ENCODE measurements at regions not wholly inside any gene's neighbourhood (a gene's known extent, or its start where the extent isn't known, plus 50 kb on each side); places are given as distances from the start of the nearest gene placed in this dataset.

DNA sequence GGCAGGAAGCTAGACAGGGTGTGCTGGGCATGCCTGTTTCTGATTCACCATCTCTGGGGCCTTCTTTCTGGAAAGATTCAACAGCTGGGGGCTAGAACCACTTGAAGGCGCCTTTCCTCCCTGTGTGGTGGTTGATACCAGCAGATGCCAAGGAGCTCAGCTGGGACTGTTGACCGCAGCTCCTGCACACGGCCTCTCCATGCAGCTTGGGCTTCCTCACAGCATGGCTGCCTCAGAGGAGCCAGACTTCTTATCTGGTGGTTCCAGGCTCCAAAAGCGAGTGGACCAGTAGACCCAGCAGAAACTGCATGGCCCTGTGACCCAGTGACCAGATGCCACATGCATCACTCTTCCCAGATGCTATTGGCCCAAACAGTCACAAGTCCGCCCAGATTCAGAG lies 74.7 kb upstream of the COL5A1 start:
- TF ChIP-seq, protein P1, sequence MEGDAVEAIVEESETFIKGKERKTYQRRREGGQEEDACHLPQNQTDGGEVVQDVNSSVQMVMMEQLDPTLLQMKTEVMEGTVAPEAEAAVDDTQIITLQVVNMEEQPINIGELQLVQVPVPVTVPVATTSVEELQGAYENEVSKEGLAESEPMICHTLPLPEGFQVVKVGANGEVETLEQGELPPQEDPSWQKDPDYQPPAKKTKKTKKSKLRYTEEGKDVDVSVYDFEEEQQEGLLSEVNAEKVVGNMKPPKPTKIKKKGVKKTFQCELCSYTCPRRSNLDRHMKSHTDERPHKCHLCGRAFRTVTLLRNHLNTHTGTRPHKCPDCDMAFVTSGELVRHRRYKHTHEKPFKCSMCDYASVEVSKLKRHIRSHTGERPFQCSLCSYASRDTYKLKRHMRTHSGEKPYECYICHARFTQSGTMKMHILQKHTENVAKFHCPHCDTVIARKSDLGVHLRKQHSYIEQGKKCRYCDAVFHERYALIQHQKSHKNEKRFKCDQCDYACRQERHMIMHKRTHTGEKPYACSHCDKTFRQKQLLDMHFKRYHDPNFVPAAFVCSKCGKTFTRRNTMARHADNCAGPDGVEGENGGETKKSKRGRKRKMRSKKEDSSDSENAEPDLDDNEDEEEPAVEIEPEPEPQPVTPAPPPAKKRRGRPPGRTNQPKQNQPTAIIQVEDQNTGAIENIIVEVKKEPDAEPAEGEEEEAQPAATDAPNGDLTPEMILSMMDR (IDR thresholded peaks at IDR 0.05) = no peak
- TF ChIP-seq EZH2 (IDR thresholded peaks at IDR 0.05) = no peak
